Mesothelial cell of epicardium (in vitro differentiated cells): ENCODE measurements at regions not wholly inside any gene's neighbourhood (a gene's known extent, or its start where the extent isn't known, plus 50 kb on each side); places are given as distances from the start of the nearest gene placed in this dataset.
A peak's percentile ranks its signal among the peaks of the same experiment; 100 is the strongest.

ENCODE experiments used
- DNase-seq, 2 experiments: peaks; one replicate each; pipeline ENCODE4 v3.0.0; 2021; ENCODE audit warnings: low spot score in 2 of 2; ENCODE audit not compliant: unreplicated experiment in 2 of 2
- H3K27ac Mint-ChIP-seq: 2 replicates; pipeline ENCODE4 v1.8.0; 2021; ENCODE audit warnings: mixed read lengths
- H3K27me3 Mint-ChIP-seq: 2 replicates; pipeline ENCODE4 v1.8.0; 2021; ENCODE audit warnings: low read depth, mixed read lengths
- H3K36me3 Mint-ChIP-seq: 2 replicates; pipeline ENCODE4 v1.8.0; 2021; ENCODE audit warnings: mixed read lengths
- H3K4me1 Mint-ChIP-seq: 2 replicates; pipeline ENCODE4 v1.8.0; 2021; ENCODE audit warnings: mixed read lengths
- H3K4me3 Mint-ChIP-seq: 2 replicates; pipeline ENCODE4 v1.8.0; 2021; ENCODE audit warnings: mild to moderate bottlenecking, moderate library complexity, mixed read lengths
- H3K9me3 Mint-ChIP-seq: 2 replicates; pipeline ENCODE4 v1.8.0; 2021; ENCODE audit warnings: mixed read lengths
- CTCF ChIP-seq: fragments of 200-600 bp; sonication (generic); IDR thresholded peaks from one replicate; pipeline ENCODE4 v1.5.0; 2021; ENCODE audit warnings: antibody characterized with exemption; ENCODE audit not compliant: unreplicated experiment

GRCh38 chr11:127194521-127194920 is 194.0 kb upstream of the KIRREL3 start:
- Mint-ChIP-seq H3K4me1 (peaks cover 15% of the 10 kb centered on the region), H3K27me3 (peaks cover 19% of the 10 kb centered on the region), H3K4me3 (no peak overlapping the region), H3K9me3 (no peaks in the 10 kb centered on the region), H3K27ac (peak overlapping the region; percentile 23), H3K36me3 (no peaks in the 10 kb centered on the region)
- DNase-seq, result no peak
- TF ChIP-seq CTCF, result no peak

- Mint-ChIP-seq H3K27me3 (peaks cover 23% of the 10 kb centered on the region), H3K36me3 (no peaks in the 10 kb centered on the region), H3K9me3 (no peaks in the 10 kb centered on the region), H3K4me1 (peaks cover 15% of the 10 kb centered on the region), H3K4me3 (no peak overlapping the region), H3K27ac (no peak overlapping the region)
- no peak for TF ChIP-seq CTCF
- DNase-seq, result no peak
These were observed 193.4 kb upstream of the KIRREL3 start for GRCh38 chr11:127193950-127194349.

GRCh38 chr11:127191689-127192088 is 191.1 kb upstream of the KIRREL3 start:
- Mint-ChIP-seq H3K4me1 (peaks cover 15% of the 10 kb centered on the region), H3K9me3 (no peaks in the 10 kb centered on the region), H3K27ac (no peak overlapping the region), H3K27me3 (peaks cover 34% of the 10 kb centered on the region), H3K36me3 (no peaks in the 10 kb centered on the region), H3K4me3 (no peak overlapping the region)
- no peak for TF ChIP-seq CTCF
- no peak for DNase-seq

GRCh38 chr11:127191261-127191660 is 190.7 kb upstream of the KIRREL3 start:
- TF ChIP-seq CTCF, result no peak
- peaks cover 15% of the 10 kb centered on the region for H3K4me1 Mint-ChIP-seq
- no peak for DNase-seq
- no peak overlapping the region for H3K27ac Mint-ChIP-seq
- H3K9me3 Mint-ChIP-seq, result no peaks in the 10 kb centered on the region
- H3K4me3 Mint-ChIP-seq, result no peak overlapping the region
- H3K27me3 Mint-ChIP-seq, result peaks cover 32% of the 10 kb centered on the region
- H3K36me3 Mint-ChIP-seq, result no peaks in the 10 kb centered on the region

DNA sequence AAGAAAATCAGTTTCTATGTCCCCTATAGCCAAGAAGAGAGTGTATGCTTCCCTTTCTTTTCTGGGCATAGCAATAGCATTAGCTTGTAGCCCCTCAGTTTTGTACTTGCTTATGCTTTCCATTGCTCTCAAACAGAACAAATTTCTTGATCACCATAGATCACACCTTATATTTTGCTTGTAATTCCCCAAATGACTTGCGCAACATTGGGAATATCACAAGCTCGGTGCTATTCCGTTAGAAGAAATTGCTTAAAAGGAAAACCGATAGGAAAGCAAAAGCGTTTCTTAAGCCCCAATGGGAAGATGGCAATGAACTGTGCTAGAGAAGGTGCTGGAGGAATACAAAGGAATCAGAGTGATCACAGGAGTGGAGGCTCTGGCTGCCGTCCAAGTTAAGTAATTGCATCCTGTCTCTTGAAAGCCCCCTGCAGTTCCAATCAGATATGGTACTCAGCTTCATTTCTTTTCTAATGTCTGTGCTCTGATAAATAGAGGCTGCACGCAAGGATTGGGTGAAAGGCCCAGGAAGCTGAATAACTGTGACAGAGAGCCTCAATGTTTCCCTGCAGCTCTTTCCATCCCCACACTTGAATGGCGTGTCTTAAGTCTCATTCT is 182.1 kb upstream of the KIRREL3 start:
- H3K4me3 Mint-ChIP-seq, result no peak overlapping the region
- H3K9me3 Mint-ChIP-seq, result no peaks in the 10 kb centered on the region
- H3K27ac Mint-ChIP-seq, result no peak overlapping the region
- H3K27me3 Mint-ChIP-seq, result peaks cover 23% of the 10 kb centered on the region
- no peak for DNase-seq
- TF ChIP-seq CTCF, result no peak
- no peaks in the 10 kb centered on the region for H3K4me1 Mint-ChIP-seq
- H3K36me3 Mint-ChIP-seq, result no peaks in the 10 kb centered on the region

DNA sequence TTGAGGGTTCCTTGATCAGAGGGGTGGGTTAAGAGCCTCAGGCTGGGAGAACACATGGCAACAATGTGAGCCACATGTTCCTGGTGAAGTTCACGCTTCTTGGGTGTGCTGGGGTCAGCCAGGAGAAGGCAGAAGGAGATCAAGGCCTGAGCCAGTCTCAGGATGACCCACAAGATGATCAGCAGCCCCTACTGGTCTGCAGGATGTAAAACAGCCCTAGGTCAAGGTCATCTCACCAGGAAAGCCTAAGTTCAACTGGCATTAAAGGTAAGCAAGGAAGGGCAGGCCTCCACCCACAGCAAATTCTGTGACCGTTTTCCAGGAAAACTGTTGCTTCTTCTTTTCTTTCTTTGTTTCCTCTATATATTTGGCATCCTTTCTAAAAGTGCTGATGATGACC is 156.7 kb upstream of the KIRREL3 start:
- Mint-ChIP-seq H3K27me3 (peaks cover 2% of the 10 kb centered on the region), H3K4me1 (peaks cover 3% of the 10 kb centered on the region), H3K36me3 (no peaks in the 10 kb centered on the region), H3K27ac (no peak overlapping the region), H3K4me3 (no peak overlapping the region), H3K9me3 (no peaks in the 10 kb centered on the region)
- TF ChIP-seq CTCF, result no peak
- no peak for DNase-seq
